Fibroblast of mammary gland (primary cell): ENCODE measurements at regions not wholly inside any gene's neighbourhood (a gene's known extent, or its start where the extent isn't known, plus 50 kb on each side); places are given as distances from the start of the nearest gene placed in this dataset.

Experiments used
- DNase-seq: peaks from one replicate; pipeline ENCODE4 v3.0.0-alpha.2; 2010; ENCODE audit warnings: low read depth
- H3K4me3 ChIP-seq: 2 replicates; pipeline ENCODE4 v1.5.1; 2011; ENCODE audit warnings: low read depth, mild to moderate bottlenecking, low read length, moderate library complexity; ENCODE audit not compliant: control insufficient read depth
- CTCF ChIP-seq: conservative IDR thresholded peaks from 2 replicates; pipeline ENCODE4 v1.5.1; 2011; ENCODE audit warnings: low read depth, low read length, inconsistent platforms; ENCODE audit not compliant: control insufficient read depth, insufficient read depth

DNA sequence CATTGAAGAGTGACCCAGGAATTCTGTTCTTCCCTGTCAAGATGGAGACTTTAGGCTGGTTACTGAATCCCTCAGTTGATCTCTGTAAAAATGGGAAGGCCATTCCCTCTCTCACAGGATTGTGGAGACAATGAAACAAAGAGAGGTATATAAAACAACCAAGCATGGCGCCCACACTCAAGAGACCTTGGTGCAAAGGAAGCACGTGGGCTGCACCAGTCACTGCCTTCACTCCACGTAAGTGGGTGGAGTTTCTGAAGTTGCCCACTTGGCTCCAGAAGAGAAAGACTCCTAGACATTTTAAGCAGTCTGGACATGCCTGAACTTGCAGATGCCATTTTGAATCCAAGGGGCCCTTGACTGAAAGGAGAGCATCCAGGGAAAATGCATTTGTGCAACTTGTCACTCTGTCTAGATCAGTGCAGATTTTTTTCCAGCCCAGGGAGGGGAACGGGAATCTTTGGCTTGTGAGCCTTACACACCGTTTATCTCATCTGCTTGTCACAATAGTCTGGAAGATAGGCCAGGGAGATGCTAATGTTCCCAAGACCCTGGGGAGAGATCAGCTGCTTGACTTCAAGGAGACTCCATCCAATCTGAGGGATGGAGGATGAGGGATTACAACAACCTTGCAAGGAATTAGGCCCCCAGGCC is 96.9 kb upstream of the TBX3 start:
- TF ChIP-seq CTCF = no peak
- no peak overlapping the region for H3K4me3 ChIP-seq
- no peak for DNase-seq

GRCh38 chr12:114779647-114780046 is 95.7 kb upstream of the TBX3 start:
- H3K4me3 ChIP-seq = no peak overlapping the region
- DNase-seq = no peak
- TF ChIP-seq CTCF = no peak

- H3K4me3 ChIP-seq = no peak overlapping the region
- no peak for TF ChIP-seq CTCF
- no peak for DNase-seq
Measured at GRCh38 chr12:114779186-114779585, 95.2 kb upstream of the TBX3 start.

GRCh38 chr12:114776731-114777442 is 92.9 kb upstream of the TBX3 start:
- TF ChIP-seq CTCF = no peak
- H3K4me3 ChIP-seq = no peak overlapping the region
- DNase-seq = peak; percentile 54

- no peak for DNase-seq
- H3K4me3 ChIP-seq = no peak overlapping the region
- no peak for TF ChIP-seq CTCF
Measured at GRCh38 chr12:114774699-114775098, 90.7 kb upstream of the TBX3 start.

DNA sequence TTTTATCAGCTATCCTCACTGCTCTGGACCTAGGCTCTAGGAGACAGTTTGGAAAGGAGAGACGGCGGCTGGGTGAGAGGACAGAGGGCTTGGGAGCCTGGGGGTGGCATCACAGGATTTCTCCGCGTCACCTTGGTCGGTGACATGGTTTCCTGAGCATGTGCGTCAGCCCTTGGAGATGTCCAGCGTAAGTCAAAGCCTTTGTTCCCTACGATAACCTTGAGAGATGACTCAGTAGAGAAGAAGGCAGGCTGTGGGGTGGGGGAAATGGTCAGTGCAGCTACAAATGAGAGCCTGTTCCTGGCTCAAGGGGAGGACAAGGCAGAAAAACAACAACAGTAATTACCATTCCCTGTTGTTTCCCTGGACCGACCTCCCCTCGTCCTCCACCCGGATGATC is 90.2 kb upstream of the TBX3 start:
- no peak for TF ChIP-seq CTCF
- DNase-seq = peak; percentile 7
- no peak overlapping the region for H3K4me3 ChIP-seq

GRCh38 chr12:114770323-114770722 is 86.3 kb upstream of the TBX3 start:
- H3K4me3 ChIP-seq = no peak overlapping the region
- DNase-seq = peak; percentile 15
- TF ChIP-seq CTCF = no peak
